GM12878 (cell line): ENCODE measurements at regions not wholly inside any gene's neighbourhood (a gene's known extent, or its start where the extent isn't known, plus 50 kb on each side); places are given as distances from the start of the nearest gene placed in this dataset.

Source experiments
- ATAC-seq: fragments of 200-7000 bp; cut with Tn5 transposase; 3 replicates; pipeline ENCODE4 v1.9.1; 2020; ENCODE audit warnings: mild to moderate bottlenecking, moderate library complexity
- BruUV-seq: library from RNA; stranded (reverse); fragments of 400-500 nt; replicated peaks from 2 replicates; lab custom pipeline; 2021; lab: Mats Ljungman, UMichigan
- CTCF ChIA-PET: fragments of 300-600 bp; sonication (Branson Sonifier 250); formaldehyde crosslinking; extraction: SDS; loops from one replicate; lab custom pipeline; 2021; ENCODE audit warnings: inconsistent platforms; lab: Yijun Ruan, JAX
- POLR2A ChIA-PET: fragments of 350-600 bp; formaldehyde crosslinking; extraction: SDS; loops from one replicate; lab custom pipeline; 2021; ENCODE audit warnings: inconsistent platforms; lab: Charles Lee
- RAD21 ChIA-PET: fragments of 300-600 bp; sonication (Branson Sonifier 250); formaldehyde crosslinking; loops from one replicate; lab custom pipeline; 2023; ENCODE audit warnings: antibody characterized with exemption; ENCODE audit not compliant: unreplicated experiment; lab: Charles Lee
- SMC1A ChIA-PET: fragments of 300-600 bp; sonication (Branson Sonifier 250); formaldehyde crosslinking; loops from one replicate; lab custom pipeline; 2023; ENCODE audit not compliant: unreplicated experiment, uncharacterized antibody; lab: Charles Lee
- DNase-seq: peaks from one replicate; pipeline ENCODE4 v3.0.0-alpha.2; 2011; ENCODE audit warnings: low read depth, low spot score
- FAIRE-seq: peaks from 3 replicates; lab custom pipeline; 2011; peaks lifted over from hg19 to GRCh38; lab: Jason Lieb, UNC
- H2AFZ ChIP-seq: 2 replicates; pipeline ENCODE4 v1.6.0; 2011; ENCODE audit warnings: low read depth, low read length, control low read depth; ENCODE audit not compliant: control insufficient read depth
- H3K27ac ChIP-seq: 2 replicates; pipeline ENCODE4 v1.5.1; 2011; ENCODE audit warnings: control low read depth; ENCODE audit not compliant: control insufficient read depth, insufficient read depth
- H3K27me3 ChIP-seq, 2 experiments: replicated peaks in 1 of 2; 2 replicates each; pipeline versions ENCODE4 v1.6.0 to v1.6.1; 2011; ENCODE audit warnings: low read length in 1 of 2; ENCODE audit not compliant: control insufficient read depth in 2 of 2, insufficient read depth in 2 of 2
- H3K36me3 ChIP-seq, 2 experiments: 2 replicates each; pipeline ENCODE4 v1.5.1; 2011; ENCODE audit warnings: low read length in 1 of 2; ENCODE audit not compliant: control insufficient read depth in 2 of 2, insufficient read depth in 2 of 2
- H3K4me1 ChIP-seq: 2 replicates; pipeline ENCODE4 v1.6.1; 2011; ENCODE audit warnings: mild to moderate bottlenecking, low read length, moderate library complexity, mixed read lengths; ENCODE audit not compliant: control insufficient read depth, insufficient read depth
- H3K4me2 ChIP-seq: 2 replicates; pipeline ENCODE4 v1.6.0; 2011; ENCODE audit warnings: control low read depth; ENCODE audit not compliant: control insufficient read depth, insufficient read depth
- H3K4me3 ChIP-seq: fragments of 200-600 bp; sonication (generic); 2 replicates; pipeline ENCODE4 v1.5.1; 2016
- H3K79me2 ChIP-seq: 2 replicates; pipeline ENCODE4 v1.6.0; 2011; ENCODE audit warnings: low read length; ENCODE audit not compliant: control insufficient read depth, insufficient read depth
- H3K9ac ChIP-seq: 2 replicates; pipeline ENCODE4 v1.8.0; 2011; ENCODE audit warnings: low read length, control low read depth, mixed read lengths; ENCODE audit not compliant: control insufficient read depth, insufficient read depth
- H3K9me3 ChIP-seq: replicated peaks from 3 replicates; pipeline ENCODE4 v1.5.1; 2011; ENCODE audit warnings: mild to moderate bottlenecking, low read length; ENCODE audit not compliant: control insufficient read depth, insufficient read depth
- H4K20me1 ChIP-seq: 2 replicates; pipeline ENCODE4 v1.6.0; 2011; ENCODE audit not compliant: control insufficient read depth, insufficient read depth
- BCL3 ChIP-seq: IDR thresholded peaks from 2 replicates; pipeline ENCODE4 v1.6.1; 2011; ENCODE audit warnings: borderline replicate concordance, low read depth, mild to moderate bottlenecking, moderate library complexity, low read length; ENCODE audit not compliant: insufficient read depth, poor library complexity, severe bottlenecking
- NR2F1 ChIP-seq: fragments of 450-650 bp; conservative IDR thresholded peaks from 2 replicates; pipeline ENCODE4 v1.6.1; 2017; ENCODE audit warnings: mild to moderate bottlenecking
- WRNIP1 ChIP-seq: IDR thresholded peaks from 2 replicates; pipeline ENCODE4 v1.6.1; 2011; ENCODE audit warnings: low read depth, low read length, improper control_type of control experiment, borderline replicate concordance
- WGBS: methylation state at CpG from one replicate; pipeline ENCODE4 v1.1.6; 2016; ENCODE audit warnings: low lambda C conversion rate; ENCODE audit not compliant: insufficient replicate concordance, insufficient coverage; ENCODE audit errors: missing lambda C conversion rate; 5-methylcytosine and 5-hydroxymethylcytosine counted together
- in situ Hi-C: fragments of 300-500 bp; cut with MboI; formaldehyde crosslinking; loops from 9 replicates; pipeline ENCODE4 v1.14.3; 2018; ENCODE audit warnings: mixed read lengths
- intact Hi-C: fragments of 100-400 bp; cut with micrococcal nuclease; formaldehyde crosslinking; loops from one replicate; pipeline ENCODE4 v1.14.2; 2022; ENCODE audit not compliant: unreplicated experiment
- TF ChIP-seq, protein P1 (sequence below): fragments of 450-650 bp; IDR thresholded peaks from 2 replicates; pipeline ENCODE4 v1.6.1; 2016; ENCODE audit warnings: mild to moderate bottlenecking

DNA sequence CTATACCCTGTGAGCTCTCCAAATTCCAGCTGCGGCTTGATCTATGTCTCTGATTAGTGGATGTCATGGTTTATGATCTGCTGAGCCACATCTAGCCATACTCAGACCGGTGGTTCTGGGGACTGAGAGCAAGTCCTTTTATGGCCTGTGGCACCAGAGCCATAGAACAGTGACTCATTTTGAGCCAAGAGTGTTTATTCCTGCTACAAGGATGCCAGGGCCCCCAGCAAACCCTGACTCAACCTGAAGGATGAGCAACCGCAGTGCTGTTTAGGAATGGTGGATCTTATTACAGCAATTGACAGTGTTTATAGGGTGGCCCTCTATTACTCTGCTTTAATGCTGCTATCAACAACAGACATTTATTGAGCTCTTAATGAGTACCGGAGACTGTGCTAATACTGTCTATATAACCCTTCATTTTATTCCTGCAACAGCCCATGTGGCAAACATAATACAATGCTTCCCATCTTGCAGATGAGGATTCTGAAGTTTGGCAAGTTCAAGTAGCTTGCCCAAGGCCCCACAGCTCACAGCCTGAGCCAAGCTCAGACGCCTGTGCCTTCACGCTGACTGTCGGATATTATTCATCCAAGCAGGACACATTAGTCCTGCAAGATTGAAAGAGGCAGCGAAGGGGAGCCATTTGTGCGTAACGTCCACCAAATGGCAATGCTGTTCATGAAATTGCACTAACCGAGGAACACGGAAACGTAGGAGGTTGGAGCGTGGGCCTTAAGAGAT lies 273.6 kb upstream of the PWP1 start:
- no peak overlapping the region for H3K4me2 ChIP-seq
- TF ChIP-seq NR2F1 (no peak), BCL3 (peak; percentile 49), WRNIP1 (no peak)
- TF ChIP-seq, protein P1, sequence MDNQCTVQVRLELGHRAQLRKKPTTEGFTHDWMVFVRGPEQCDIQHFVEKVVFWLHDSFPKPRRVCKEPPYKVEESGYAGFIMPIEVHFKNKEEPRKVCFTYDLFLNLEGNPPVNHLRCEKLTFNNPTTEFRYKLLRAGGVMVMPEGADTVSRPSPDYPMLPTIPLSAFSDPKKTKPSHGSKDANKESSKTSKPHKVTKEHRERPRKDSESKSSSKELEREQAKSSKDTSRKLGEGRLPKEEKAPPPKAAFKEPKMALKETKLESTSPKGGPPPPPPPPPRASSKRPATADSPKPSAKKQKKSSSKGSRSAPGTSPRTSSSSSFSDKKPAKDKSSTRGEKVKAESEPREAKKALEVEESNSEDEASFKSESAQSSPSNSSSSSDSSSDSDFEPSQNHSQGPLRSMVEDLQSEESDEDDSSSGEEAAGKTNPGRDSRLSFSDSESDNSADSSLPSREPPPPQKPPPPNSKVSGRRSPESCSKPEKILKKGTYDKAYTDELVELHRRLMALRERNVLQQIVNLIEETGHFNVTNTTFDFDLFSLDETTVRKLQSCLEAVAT: no peak
- ChIA-PET RAD21 (no interaction called here), CTCF (interaction anchor here (2.5 kb wide), 1 partner anchor 10 kb away, joined by 8 read pairs; no protein-coding TSS in a partner anchor), SMC1A (no interaction called here), POLR2A (no interaction called here)
- no peak overlapping the region for H3K27ac ChIP-seq
- intact Hi-C loops: no loop called here
- WGBS: 61% methylated on average over 14 of the region's 14 CpGs
- H3K36me3 ChIP-seq: no peaks in the 10 kb centered on the region
- H3K4me3 ChIP-seq: no peak overlapping the region
- no peak for FAIRE-seq
- no peak for ATAC-seq
- DNase-seq: no peak
- H3K4me1 ChIP-seq: no peaks in the 10 kb centered on the region
- no peak overlapping the region for H3K9ac ChIP-seq
- H3K79me2 ChIP-seq: no peaks in the 10 kb centered on the region
- no peaks in the 10 kb centered on the region for H3K9me3 ChIP-seq
- no TSS peak for BruUV-seq
- in situ Hi-C loops: no loop called here
- peaks cover 0 to 4% of the 10 kb centered on the region in 2 experiments; a peak in 2 of 4 replicates for H3K27me3 ChIP-seq
- no peaks in the 10 kb centered on the region for H4K20me1 ChIP-seq
- no peak overlapping the region for H2AFZ ChIP-seq
